ENCODE measurements at regions not wholly inside any gene's neighbourhood (a gene's known extent, or its start where the extent isn't known, plus 50 kb on each side); places are given as distances from the start of the nearest gene placed in this dataset.

GRCh38 chrX:97846718-97847237 lies 963.1 kb downstream of the RPA4 start:
- TF ChIP-seq POLR2A (IDR thresholded peaks at IDR 0.05) (no peak), CTCF (IDR thresholded peaks at IDR 0.05) (no peak)

Data from suprapubic skin (tissue), 3 donors.